AG04450 (cell line): ENCODE measurements at regions not wholly inside any gene's neighbourhood (a gene's known extent, or its start where the extent isn't known, plus 50 kb on each side); places are given as distances from the start of the nearest gene placed in this dataset.

ENCODE experiments used
- CTCF ChIA-PET: fragments of 300-600, 350-600 bp; formaldehyde crosslinking; extraction: SDS; loops from one replicate; lab custom pipeline; 2022; ENCODE audit warnings: antibody characterized with exemption, inconsistent platforms; lab: Charles Lee
- POLR2A ChIA-PET: fragments of 350-600 bp; formaldehyde crosslinking; extraction: SDS; loops from one replicate; lab custom pipeline; 2021; ENCODE audit warnings: antibody characterized with exemption, inconsistent platforms; lab: Yijun Ruan, JAX
- DNase-seq: peaks from one replicate; pipeline ENCODE4 v3.0.0-alpha.2; 2011; ENCODE audit warnings: low read depth, low spot score
- H3K27ac ChIP-seq: one replicate; pipeline ENCODE4 v1.5.1; 2012; ENCODE audit warnings: low read depth, low read length, control low read depth
- H3K27me3 ChIP-seq: one replicate; pipeline ENCODE4 v1.6.0; 2012; ENCODE audit warnings: low read length; ENCODE audit not compliant: control insufficient read depth, insufficient read depth
- H3K4me3 ChIP-seq: 2 replicates; pipeline ENCODE4 v1.5.1; 2011; ENCODE audit warnings: mild to moderate bottlenecking, low read depth, low read length, control low read depth
- H3K9me3 ChIP-seq: 2 replicates; pipeline ENCODE4 v1.5.1; 2012; ENCODE audit warnings: low read length; ENCODE audit not compliant: control insufficient read depth, insufficient read depth
- CTCF ChIP-seq: IDR thresholded peaks from 2 replicates; pipeline ENCODE4 v1.5.1; 2011; ENCODE audit warnings: low read depth, low read length, control low read depth, inconsistent platforms

- ChIA-PET CTCF (interaction anchor here (0.5 to 1.3 kb wide), 2 partner anchors 12 to 1961 kb away, joined by 3 to 4 read pairs; no protein-coding TSS in a partner anchor), POLR2A (no interaction called here)
- Histone ChIP-seq H3K27me3 (no peaks in the 10 kb centered on the region), H3K27ac (no peak overlapping the region), H3K9me3 (no peaks in the 10 kb centered on the region), H3K4me3 (no peak overlapping the region)
- TF ChIP-seq CTCF = no peak
- no peak for DNase-seq
These were observed 445.1 kb upstream of the JAG1 start for GRCh38 chr20:11118802-11119380.

DNA sequence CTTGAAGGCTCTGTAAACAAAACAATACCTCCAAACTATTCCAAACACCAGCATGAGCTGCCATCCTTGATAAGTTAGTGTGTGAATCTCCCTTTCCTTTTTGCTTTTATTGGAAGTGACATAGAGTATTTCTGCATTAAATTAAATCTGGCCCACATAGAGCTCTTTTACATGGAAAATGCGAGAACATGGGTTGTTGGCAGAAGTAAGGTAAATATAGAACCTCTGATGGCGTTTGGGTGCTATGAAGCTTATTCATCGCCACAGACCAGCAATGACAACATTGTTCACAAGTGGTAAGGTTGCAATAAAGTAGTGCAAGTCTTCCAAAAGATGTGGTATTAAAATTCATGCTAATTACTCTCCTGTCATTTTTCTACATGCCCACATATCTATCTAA is 445.8 kb upstream of the JAG1 start:
- Histone ChIP-seq H3K27ac (no peak overlapping the region), H3K27me3 (no peaks in the 10 kb centered on the region), H3K4me3 (no peak overlapping the region), H3K9me3 (no peaks in the 10 kb centered on the region)
- POLR2A ChIA-PET = no interaction called here
- CTCF ChIA-PET = interaction anchor here (1.3 kb wide), 1 partner anchor 11 kb away, joined by 3 read pairs; no protein-coding TSS in a partner anchor
- no peak for TF ChIP-seq CTCF
- DNase-seq = no peak

DNA sequence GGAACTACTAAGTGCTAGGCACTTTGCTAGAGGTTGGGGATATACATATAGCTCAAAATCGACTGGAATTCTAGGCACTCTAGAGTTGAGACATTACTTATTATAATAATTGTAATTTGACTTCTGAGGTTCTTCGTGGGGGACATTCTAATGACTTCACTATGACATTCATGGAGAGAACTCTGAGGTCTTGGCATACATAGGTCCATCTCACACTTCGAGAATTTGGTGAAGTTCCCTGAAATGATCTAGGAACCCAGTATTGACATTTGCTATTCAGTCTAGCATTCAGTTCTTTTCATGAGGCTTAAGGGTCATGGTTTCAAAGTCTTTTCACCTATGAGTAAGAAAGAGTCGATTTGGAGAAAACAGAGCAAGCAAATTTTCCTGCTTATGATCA is 446.6 kb upstream of the JAG1 start:
- H3K4me3 ChIP-seq = no peak overlapping the region
- ChIA-PET POLR2A (no interaction called here), CTCF (interaction anchor here (1.0 to 1.3 kb wide), 2 partner anchors 10 to 386 kb away, joined by 3 read pairs; no protein-coding TSS in a partner anchor)
- H3K27ac ChIP-seq = no peak overlapping the region
- no peak for DNase-seq
- TF ChIP-seq CTCF = no peak
- no peaks in the 10 kb centered on the region for H3K9me3 ChIP-seq
- H3K27me3 ChIP-seq = no peaks in the 10 kb centered on the region

DNA sequence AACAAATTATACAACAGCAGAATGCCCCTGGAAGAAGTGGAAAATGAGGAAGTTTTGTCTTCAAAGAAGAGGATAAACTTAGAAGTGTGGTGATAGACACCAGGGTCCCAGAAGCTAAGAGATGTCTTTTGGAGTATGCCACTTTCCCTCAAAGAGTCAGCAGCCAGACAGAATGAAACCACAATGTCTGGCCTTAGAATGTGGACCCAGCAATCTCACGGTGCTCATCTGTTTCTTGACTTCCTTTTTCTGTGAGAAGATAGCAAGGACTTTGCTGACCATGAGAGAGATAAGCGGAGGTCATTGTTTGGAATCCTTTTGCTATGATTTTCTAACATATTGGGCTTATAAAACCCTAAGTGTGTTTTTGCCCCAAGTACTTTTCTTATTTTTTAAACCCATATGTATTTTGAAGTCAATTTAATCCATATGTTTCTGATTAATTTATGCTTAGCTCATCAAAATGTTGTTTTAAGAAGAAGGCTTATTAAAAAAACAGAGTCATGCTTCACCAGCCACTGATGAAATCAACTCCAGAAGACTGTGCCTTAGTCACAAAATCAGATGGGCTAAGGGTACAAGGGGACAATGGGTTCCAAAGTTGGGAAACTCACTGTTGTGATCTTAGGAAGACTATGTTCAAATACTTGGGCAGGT is 451.2 kb upstream of the JAG1 start:
- no peak for TF ChIP-seq CTCF
- no peaks in the 10 kb centered on the region for H3K9me3 ChIP-seq
- no peaks in the 10 kb centered on the region for H3K27me3 ChIP-seq
- POLR2A ChIA-PET = no interaction called here
- H3K4me3 ChIP-seq = no peak overlapping the region
- no peak overlapping the region for H3K27ac ChIP-seq
- no peak for DNase-seq
- CTCF ChIA-PET = no interaction called here

GRCh38 chr20:11128220-11128718 is 454.5 kb upstream of the JAG1 start:
- H3K4me3 ChIP-seq = no peak overlapping the region
- no peak for TF ChIP-seq CTCF
- H3K27me3 ChIP-seq = no peaks in the 10 kb centered on the region
- CTCF ChIA-PET = no interaction called here
- POLR2A ChIA-PET = no interaction called here
- no peak for DNase-seq
- H3K9me3 ChIP-seq = no peaks in the 10 kb centered on the region
- H3K27ac ChIP-seq = no peak overlapping the region
